HFFc6 (cell line): ENCODE measurements at regions not wholly inside any gene's neighbourhood (a gene's known extent, or its start where the extent isn't known, plus 50 kb on each side); places are given as distances from the start of the nearest gene placed in this dataset.

ENCODE experiments used
- DNase-seq: peaks from one replicate; pipeline ENCODE4 v3.0.0-alpha.2; 2018
- H3K27ac Mint-ChIP-seq: 2 replicates; pipeline ENCODE4 v1.8.0; 2020; ENCODE audit warnings: mild to moderate bottlenecking, mixed read lengths
- H3K27me3 Mint-ChIP-seq: 2 replicates; pipeline ENCODE4 v1.8.0; 2021; ENCODE audit warnings: mild to moderate bottlenecking, moderate library complexity, mixed read lengths; ENCODE audit not compliant: insufficient read depth
- H3K36me3 Mint-ChIP-seq: 2 replicates; pipeline ENCODE4 v1.8.0; 2021; ENCODE audit warnings: low read depth, mixed read lengths
- H3K4me1 Mint-ChIP-seq: 2 replicates; pipeline ENCODE4 v1.8.0; 2020; ENCODE audit warnings: low read depth, mixed read lengths
- H3K4me3 Mint-ChIP-seq: 2 replicates; pipeline ENCODE4 v1.8.0; 2020; ENCODE audit warnings: mild to moderate bottlenecking, moderate library complexity, mixed read lengths
- H3K9me3 Mint-ChIP-seq: 2 replicates; pipeline ENCODE4 v1.8.0; 2020; ENCODE audit warnings: mild to moderate bottlenecking, mixed read lengths
- TF ChIP-seq, protein P1 (sequence below): fragments of 200-600 bp; sonication (generic); IDR thresholded peaks from 2 replicates; pipeline ENCODE4 v1.5.0; 2021; ENCODE audit warnings: antibody characterized with exemption, mild to moderate bottlenecking

DNA sequence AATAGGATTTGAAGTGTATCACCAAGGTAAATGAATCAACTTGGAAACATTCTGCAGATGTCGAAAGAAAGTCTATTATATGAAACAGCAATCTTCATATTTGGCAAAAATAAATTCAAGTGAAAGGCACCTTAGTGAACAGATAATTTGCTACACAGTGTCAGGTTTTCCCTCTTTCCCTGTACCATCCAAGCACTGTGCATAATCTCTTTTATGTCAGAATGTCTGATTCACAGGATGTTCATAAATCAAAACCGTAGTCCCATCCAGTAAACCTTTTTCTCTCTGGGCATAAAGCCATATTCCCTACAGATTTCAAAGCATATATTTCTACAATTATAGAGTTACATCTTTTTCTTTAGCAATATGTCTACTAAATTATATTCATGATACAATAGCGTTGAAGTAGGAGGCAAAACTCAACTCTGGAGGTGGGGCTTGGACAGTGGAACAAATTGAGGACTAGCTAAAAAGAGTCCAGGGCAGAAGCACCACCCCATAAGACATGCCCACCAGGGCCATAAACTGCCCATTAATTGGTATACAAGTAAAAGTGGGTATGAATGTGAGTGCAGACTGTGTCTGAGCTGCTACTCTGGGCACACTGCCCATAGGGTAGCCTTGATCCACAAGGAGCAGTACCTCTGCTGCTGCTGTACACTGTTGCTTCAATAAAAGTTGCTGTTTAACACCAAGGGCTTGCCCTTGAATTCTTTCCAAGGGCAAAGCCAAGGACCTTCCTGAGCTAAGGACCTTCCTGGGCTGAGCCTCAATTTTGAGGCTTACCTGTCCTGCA is 72.1 kb upstream of the MYCBP2 start:
- Mint-ChIP-seq H3K4me1 (no peaks in the 10 kb centered on the region), H3K27me3 (peaks cover 5% of the 10 kb centered on the region), H3K4me3 (no peak overlapping the region), H3K9me3 (no peaks in the 10 kb centered on the region), H3K36me3 (no peaks in the 10 kb centered on the region), H3K27ac (no peak overlapping the region)
- DNase-seq: no peak
- TF ChIP-seq, protein P1, sequence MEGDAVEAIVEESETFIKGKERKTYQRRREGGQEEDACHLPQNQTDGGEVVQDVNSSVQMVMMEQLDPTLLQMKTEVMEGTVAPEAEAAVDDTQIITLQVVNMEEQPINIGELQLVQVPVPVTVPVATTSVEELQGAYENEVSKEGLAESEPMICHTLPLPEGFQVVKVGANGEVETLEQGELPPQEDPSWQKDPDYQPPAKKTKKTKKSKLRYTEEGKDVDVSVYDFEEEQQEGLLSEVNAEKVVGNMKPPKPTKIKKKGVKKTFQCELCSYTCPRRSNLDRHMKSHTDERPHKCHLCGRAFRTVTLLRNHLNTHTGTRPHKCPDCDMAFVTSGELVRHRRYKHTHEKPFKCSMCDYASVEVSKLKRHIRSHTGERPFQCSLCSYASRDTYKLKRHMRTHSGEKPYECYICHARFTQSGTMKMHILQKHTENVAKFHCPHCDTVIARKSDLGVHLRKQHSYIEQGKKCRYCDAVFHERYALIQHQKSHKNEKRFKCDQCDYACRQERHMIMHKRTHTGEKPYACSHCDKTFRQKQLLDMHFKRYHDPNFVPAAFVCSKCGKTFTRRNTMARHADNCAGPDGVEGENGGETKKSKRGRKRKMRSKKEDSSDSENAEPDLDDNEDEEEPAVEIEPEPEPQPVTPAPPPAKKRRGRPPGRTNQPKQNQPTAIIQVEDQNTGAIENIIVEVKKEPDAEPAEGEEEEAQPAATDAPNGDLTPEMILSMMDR: no peak

DNA sequence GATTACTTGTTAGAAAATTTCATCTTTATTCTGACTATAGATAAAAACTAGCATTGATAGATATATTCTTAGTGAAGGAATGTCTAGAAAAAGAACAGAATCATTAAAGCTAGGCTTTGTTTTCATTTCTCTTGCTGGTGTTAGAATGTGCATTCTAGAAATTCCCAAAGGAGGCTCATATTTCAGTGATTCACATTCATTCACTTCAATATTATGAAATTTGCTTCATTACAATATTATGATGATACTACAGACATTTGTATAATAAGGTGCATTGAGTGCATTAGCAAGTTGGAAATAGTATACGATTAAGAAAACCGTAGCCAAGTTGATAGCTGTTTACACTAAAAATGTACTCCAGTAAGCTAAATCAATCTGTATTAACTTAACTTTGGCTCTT is 70.7 kb upstream of the MYCBP2 start:
- TF ChIP-seq, protein P1: no peak

DNA sequence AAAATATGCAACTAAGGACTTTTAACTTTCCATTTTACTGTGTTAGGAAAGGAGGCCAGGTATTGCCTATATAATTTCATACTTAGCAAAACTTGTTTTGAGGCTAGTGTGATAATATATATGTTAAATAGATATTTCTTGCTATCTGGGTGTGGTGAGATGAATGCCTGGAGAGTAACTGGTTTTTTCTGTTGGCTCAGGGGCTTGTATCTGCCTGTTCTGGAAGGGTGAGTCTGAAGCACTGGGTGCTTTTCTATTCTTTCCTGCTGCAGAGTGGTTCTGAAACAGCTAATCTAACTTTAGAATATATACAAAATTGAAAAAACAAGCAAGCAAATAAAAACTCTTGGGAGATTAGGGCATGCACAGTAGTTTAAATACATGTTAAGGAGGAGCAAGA is 64.6 kb upstream of the MYCBP2 start:
- no peak for DNase-seq
- Mint-ChIP-seq H3K36me3 (no peaks in the 10 kb centered on the region), H3K9me3 (no peaks in the 10 kb centered on the region), H3K4me3 (no peak overlapping the region), H3K27ac (no peak overlapping the region), H3K4me1 (peaks cover 26% of the 10 kb centered on the region), H3K27me3 (peaks cover 2% of the 10 kb centered on the region; the same call in 1 of the 2 replicates)
- TF ChIP-seq, protein P1: no peak

More for the DNA sequence above, 70.7 kb upstream of the MYCBP2 start:
- Mint-ChIP-seq H3K9me3 (no peaks in the 10 kb centered on the region), H3K27me3 (peaks cover 3% of the 10 kb centered on the region), H3K4me3 (no peak overlapping the region), H3K27ac (no peak overlapping the region), H3K4me1 (no peaks in the 10 kb centered on the region), H3K36me3 (no peaks in the 10 kb centered on the region)
- no peak for DNase-seq

DNA sequence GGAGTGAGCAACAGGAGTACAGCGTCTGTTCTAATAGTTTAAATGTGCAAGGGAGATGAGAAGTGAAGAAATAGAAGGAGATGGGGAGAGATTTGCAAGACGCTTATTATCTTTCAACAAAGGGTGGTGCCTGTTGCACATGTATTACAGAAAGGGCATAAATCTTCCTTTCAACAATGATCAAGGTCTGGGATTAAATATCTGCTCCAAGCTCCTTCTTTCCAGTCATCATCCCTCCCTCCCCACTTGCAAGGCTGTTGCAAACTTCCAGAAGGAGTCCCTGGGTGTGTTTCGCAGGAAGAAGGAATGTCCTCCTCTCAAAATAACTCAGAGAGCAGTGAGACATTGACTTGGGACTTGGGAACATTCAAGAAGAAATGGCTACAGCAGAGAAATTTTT is 63.5 kb upstream of the MYCBP2 start:
- TF ChIP-seq, protein P1: no peak
- DNase-seq: no peak
- no peak overlapping the region for H3K4me3 Mint-ChIP-seq
- H3K9me3 Mint-ChIP-seq: peaks cover 9% of the 10 kb centered on the region; the same call in 1 of the 2 replicates
- peaks cover 2% of the 10 kb centered on the region; the same call in 1 of the 2 replicates for H3K27me3 Mint-ChIP-seq
- H3K27ac Mint-ChIP-seq: no peak overlapping the region
- H3K4me1 Mint-ChIP-seq: peaks cover 37% of the 10 kb centered on the region
- peaks cover 2% of the 10 kb centered on the region; the same call in 1 of the 2 replicates for H3K36me3 Mint-ChIP-seq

DNA sequence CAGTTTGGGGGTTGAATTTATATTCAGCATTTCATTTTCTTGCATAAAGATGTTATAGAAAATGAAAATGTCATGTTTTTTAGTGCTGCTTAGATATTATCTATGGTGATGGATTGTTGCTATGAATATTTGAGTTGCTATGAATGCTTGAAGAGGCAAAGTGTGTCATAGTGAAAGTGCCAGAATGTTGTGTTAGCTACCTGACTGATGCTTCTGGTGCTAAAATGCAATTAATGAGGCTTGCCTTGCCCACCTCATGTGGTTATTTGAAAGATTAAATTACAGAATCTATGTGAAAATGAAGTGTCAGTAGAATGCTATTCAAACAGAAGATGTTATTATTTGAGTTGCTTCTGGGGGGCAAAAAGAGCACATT is 62.7 kb upstream of the MYCBP2 start:
- no peak for DNase-seq
- TF ChIP-seq, protein P1: no peak
- H3K9me3 Mint-ChIP-seq: peaks cover 11% of the 10 kb centered on the region; the same call in 1 of the 2 replicates
- H3K27ac Mint-ChIP-seq: no peak overlapping the region
- H3K27me3 Mint-ChIP-seq: peaks cover 2% of the 10 kb centered on the region; the same call in 1 of the 2 replicates
- H3K4me3 Mint-ChIP-seq: no peak overlapping the region
- peaks cover 44% of the 10 kb centered on the region for H3K4me1 Mint-ChIP-seq
- peaks cover 4% of the 10 kb centered on the region; the same call in 1 of the 2 replicates for H3K36me3 Mint-ChIP-seq
